ENCODE measurements at regions not wholly inside any gene's neighbourhood (a gene's known extent, or its start where the extent isn't known, plus 50 kb on each side); places are given as distances from the start of the nearest gene placed in this dataset.

- no peaks in the 10 kb centered on the region for H3F3A ChIP-seq (ENCODE audit: low read depth)
- H3K36me3 ChIP-seq = no peaks in the 10 kb centered on the region
- no peak overlapping the region for H3K4me3 ChIP-seq
- DNase-seq (ENCODE audit: low spot score) = no peak
- H3K4me2 ChIP-seq = no peak overlapping the region
- H3K27ac ChIP-seq = no peak overlapping the region
- Mint-ChIP-seq H3K27ac (no peak overlapping the region), H3K9me3 (peaks cover 5% of the 10 kb centered on the region), H3K27me3 (ENCODE audit: insufficient read depth, low read depth) (peaks cover 2% of the 10 kb centered on the region), H3K4me1 (no peaks in the 10 kb centered on the region), H3K36me3 (no peaks in the 10 kb centered on the region), H3K4me3 (no peak overlapping the region)
- peaks cover 8% of the 10 kb centered on the region for H3K4me1 ChIP-seq
- no peak overlapping the region for H2AFZ ChIP-seq (replicated peaks)
- H3K79me2 ChIP-seq (ENCODE audit: low read depth) = no peaks in the 10 kb centered on the region
- no peak for TF ChIP-seq EZH2phosphoT487 (IDR thresholded peaks at IDR 0.05)
- TF ChIP-seq EZH2 (IDR thresholded peaks at IDR 0.05) = no peak
- TF ChIP-seq CTCF (IDR thresholded peaks at IDR 0.05) = no peak
- no peaks in the 10 kb centered on the region for H4K20me1 ChIP-seq (ENCODE audit: low read depth)
- H3K27me3 ChIP-seq = no peaks in the 10 kb centered on the region
- no peak overlapping the region for H3K9ac ChIP-seq
- H3K9me3 ChIP-seq (ENCODE audit: low read depth) = no peaks in the 10 kb centered on the region
These were observed 480.8 kb upstream of the CTNND2 start for GRCh38 chr5:12385095-12385494.

- no peak for TF ChIP-seq EZH2 (IDR thresholded peaks at IDR 0.05)
- no peak for TF ChIP-seq EZH2phosphoT487 (IDR thresholded peaks at IDR 0.05)
- no peak for TF ChIP-seq CTCF (IDR thresholded peaks at IDR 0.05)
- Histone ChIP-seq H3K36me3 (no peaks in the 10 kb centered on the region), H3K4me2 (no peak overlapping the region), H3K4me3 (no peak overlapping the region), H3K27me3 (no peaks in the 10 kb centered on the region), H3F3A (ENCODE audit: low read depth) (no peaks in the 10 kb centered on the region), H3K9me3 (ENCODE audit: low read depth) (no peaks in the 10 kb centered on the region), H4K20me1 (ENCODE audit: low read depth) (no peaks in the 10 kb centered on the region), H2AFZ (replicated peaks) (no peak overlapping the region), H3K4me1 (peaks cover 8% of the 10 kb centered on the region), H3K9ac (no peak overlapping the region), H3K79me2 (ENCODE audit: low read depth) (no peaks in the 10 kb centered on the region), H3K27ac (no peak overlapping the region)
- Mint-ChIP-seq H3K27me3 (ENCODE audit: insufficient read depth, low read depth) (peaks cover 2% of the 10 kb centered on the region), H3K27ac (peak overlapping the region; percentile 31), H3K36me3 (no peaks in the 10 kb centered on the region), H3K4me1 (no peaks in the 10 kb centered on the region), H3K4me3 (no peak overlapping the region), H3K9me3 (peaks cover 5% of the 10 kb centered on the region)
- DNase-seq (ENCODE audit: low spot score) = no peak
These were observed 479.8 kb upstream of the CTNND2 start for GRCh38 chr5:12384005-12384404.

- peaks cover 2% of the 10 kb centered on the region for H3K27me3 Mint-ChIP-seq (ENCODE audit: insufficient read depth, low read depth)
- no peaks in the 10 kb centered on the region for H4K20me1 ChIP-seq (ENCODE audit: low read depth)
- H3K4me3 ChIP-seq = no peak overlapping the region
- TF ChIP-seq CTCF (IDR thresholded peaks at IDR 0.05) = no peak
- no peak for TF ChIP-seq EZH2 (IDR thresholded peaks at IDR 0.05)
- TF ChIP-seq EZH2phosphoT487 (IDR thresholded peaks at IDR 0.05) = no peak
- no peaks in the 10 kb centered on the region for H3K36me3 ChIP-seq
- H3F3A ChIP-seq (ENCODE audit: low read depth) = no peaks in the 10 kb centered on the region
- no peak overlapping the region for H3K4me3 Mint-ChIP-seq
- no peaks in the 10 kb centered on the region for H3K36me3 Mint-ChIP-seq
- H3K27me3 ChIP-seq = no peaks in the 10 kb centered on the region
- H3K9me3 ChIP-seq (ENCODE audit: low read depth) = no peaks in the 10 kb centered on the region
- H3K9ac ChIP-seq = no peak overlapping the region
- H3K9me3 Mint-ChIP-seq = no peaks in the 10 kb centered on the region
- no peaks in the 10 kb centered on the region for H3K79me2 ChIP-seq (ENCODE audit: low read depth)
- H3K4me1 Mint-ChIP-seq = no peaks in the 10 kb centered on the region
- no peak overlapping the region for H2AFZ ChIP-seq (replicated peaks)
- no peak overlapping the region for H3K27ac Mint-ChIP-seq
- H3K27ac ChIP-seq = no peak overlapping the region
- H3K4me2 ChIP-seq = no peak overlapping the region
- no peaks in the 10 kb centered on the region for H3K4me1 ChIP-seq
- DNase-seq (ENCODE audit: low spot score) = no peak
These were observed 463.7 kb upstream of the CTNND2 start for GRCh38 chr5:12367973-12368372.
